OCI-LY1 (cell line): ENCODE measurements at regions not wholly inside any gene's neighbourhood (a gene's known extent, or its start where the extent isn't known, plus 50 kb on each side); places are given as distances from the start of the nearest gene placed in this dataset.

Source experiments
- H2AFZ ChIP-seq: fragments of 200-600 bp; sonication (generic), shearing (Covaris generic); 2 replicates; pipeline ENCODE4 v1.6.0; 2014; ENCODE audit warnings: antibody characterized with exemption, mild to moderate bottlenecking, low read length
- H3F3A ChIP-seq: fragments of 200-600 bp; sonication (generic), shearing (Covaris generic); 2 replicates; pipeline ENCODE4 v1.6.0; 2014; ENCODE audit warnings: mild to moderate bottlenecking, antibody characterized with exemption, low read length, moderate library complexity; ENCODE audit not compliant: insufficient read depth
- H3K27ac ChIP-seq: fragments of 200-600 bp; sonication (generic); 2 replicates; pipeline ENCODE4 v1.5.1; 2014; ENCODE audit warnings: low read length, mixed run types, mild to moderate bottlenecking, low read depth; ENCODE audit not compliant: poor library complexity, severe bottlenecking
- H3K27me3 ChIP-seq: fragments of 200-600 bp; sonication (generic); 2 replicates; pipeline ENCODE4 v1.6.0; 2014; ENCODE audit warnings: antibody characterized with exemption, mild to moderate bottlenecking, low read length, moderate library complexity; ENCODE audit not compliant: insufficient read depth
- H3K36me3 ChIP-seq: fragments of 200-600 bp; sonication (generic); 2 replicates; pipeline ENCODE4 v1.6.1; 2014; ENCODE audit warnings: mild to moderate bottlenecking, antibody characterized with exemption, low read length, moderate library complexity, mixed read lengths; ENCODE audit not compliant: insufficient read depth
- H3K4me1 ChIP-seq: fragments of 200-600 bp; sonication (generic); 2 replicates; pipeline ENCODE4 v1.5.1; 2014; ENCODE audit warnings: mild to moderate bottlenecking, low read length, moderate library complexity; ENCODE audit not compliant: insufficient read depth, severe bottlenecking
- H3K4me2 ChIP-seq: fragments of 200-600 bp; sonication (generic), shearing (Covaris generic); 2 replicates; pipeline ENCODE4 v1.6.1; 2014; ENCODE audit warnings: low read length
- H3K4me3 ChIP-seq: fragments of 200-600 bp; sonication (generic); 2 replicates; pipeline ENCODE4 v1.5.1; 2014; ENCODE audit warnings: low read length, low read depth, mild to moderate bottlenecking, mixed read lengths; ENCODE audit not compliant: poor library complexity, severe bottlenecking
- H3K79me2 ChIP-seq: fragments of 200-600 bp; shearing (Covaris generic); 2 replicates; pipeline ENCODE4 v1.6.1; 2016; ENCODE audit warnings: mixed run types, low read length, mixed read lengths; ENCODE audit not compliant: insufficient read depth
- H3K9ac ChIP-seq: fragments of 200-600 bp; sonication (generic), shearing (Covaris generic); 2 replicates; pipeline ENCODE4 v1.6.1; 2014; ENCODE audit warnings: mild to moderate bottlenecking, low read length, mixed read lengths
- H3K9me2 ChIP-seq: fragments of 200-600 bp; sonication (generic), shearing (Covaris generic); 2 replicates; pipeline ENCODE4 v1.6.1; 2014; ENCODE audit warnings: low read depth, mild to moderate bottlenecking, low read length, mixed read lengths
- H3K9me3 ChIP-seq: fragments of 200-600 bp; shearing (Covaris generic); 2 replicates; pipeline ENCODE4 v1.6.1; 2014; ENCODE audit warnings: low read length, mixed read lengths
- H4K20me1 ChIP-seq: fragments of 200-600 bp; sonication (generic), shearing (Covaris generic); 2 replicates; pipeline ENCODE4 v1.6.0; 2016; ENCODE audit warnings: mild to moderate bottlenecking, low read length; ENCODE audit not compliant: insufficient read depth
- CTCF ChIP-seq: fragments of 200-600 bp; sonication (generic), shearing (Covaris generic); IDR thresholded peaks from 2 replicates; pipeline ENCODE4 v1.5.1; 2017; ENCODE audit warnings: mild to moderate bottlenecking, antibody characterized with exemption, low read length, moderate library complexity, mixed read lengths
- EZH2 ChIP-seq: fragments of 200-600 bp; sonication (generic), shearing (Covaris generic); IDR thresholded peaks from 2 replicates; pipeline ENCODE4 v1.8.0; 2017; ENCODE audit warnings: borderline replicate concordance, mixed run types, mild to moderate bottlenecking, antibody characterized with exemption, low read length, moderate library complexity, mixed read lengths

- no peaks in the 10 kb centered on the region for H4K20me1 ChIP-seq
- H3K79me2 ChIP-seq: no peaks in the 10 kb centered on the region
- no peak overlapping the region for H3K9ac ChIP-seq
- no peak overlapping the region for H3K4me2 ChIP-seq
- H3K36me3 ChIP-seq: no peaks in the 10 kb centered on the region
- H3K9me3 ChIP-seq: no peaks in the 10 kb centered on the region
- H2AFZ ChIP-seq: no peak overlapping the region
- no peak overlapping the region for H3K4me3 ChIP-seq
- no peaks in the 10 kb centered on the region; the same call in 1 of the 2 replicates for H3K27me3 ChIP-seq
- H3K27ac ChIP-seq: no peak overlapping the region
- no peaks in the 10 kb centered on the region for H3K4me1 ChIP-seq
- no peaks in the 10 kb centered on the region for H3F3A ChIP-seq
- TF ChIP-seq EZH2 (no peak), CTCF (no peak)
- no peaks in the 10 kb centered on the region for H3K9me2 ChIP-seq
Measured at GRCh38 chr2:122532481-122532880, 777.0 kb downstream of the TSN start.

- H3K9ac ChIP-seq: no peak overlapping the region
- no peaks in the 10 kb centered on the region for H3K9me3 ChIP-seq
- H4K20me1 ChIP-seq: no peaks in the 10 kb centered on the region
- H3K4me2 ChIP-seq: no peak overlapping the region
- H3F3A ChIP-seq: no peaks in the 10 kb centered on the region
- H3K27ac ChIP-seq: no peak overlapping the region
- H3K27me3 ChIP-seq: no peaks in the 10 kb centered on the region; the same call in 1 of the 2 replicates
- no peaks in the 10 kb centered on the region for H3K79me2 ChIP-seq
- TF ChIP-seq EZH2: no peak
- TF ChIP-seq CTCF: no peak
- H2AFZ ChIP-seq: no peak overlapping the region
- no peaks in the 10 kb centered on the region for H3K36me3 ChIP-seq
- H3K4me3 ChIP-seq: no peak overlapping the region
- no peaks in the 10 kb centered on the region for H3K4me1 ChIP-seq
- H3K9me2 ChIP-seq: no peaks in the 10 kb centered on the region
Measured at GRCh38 chr2:122535960-122536505, 780.6 kb downstream of the TSN start.

DNA sequence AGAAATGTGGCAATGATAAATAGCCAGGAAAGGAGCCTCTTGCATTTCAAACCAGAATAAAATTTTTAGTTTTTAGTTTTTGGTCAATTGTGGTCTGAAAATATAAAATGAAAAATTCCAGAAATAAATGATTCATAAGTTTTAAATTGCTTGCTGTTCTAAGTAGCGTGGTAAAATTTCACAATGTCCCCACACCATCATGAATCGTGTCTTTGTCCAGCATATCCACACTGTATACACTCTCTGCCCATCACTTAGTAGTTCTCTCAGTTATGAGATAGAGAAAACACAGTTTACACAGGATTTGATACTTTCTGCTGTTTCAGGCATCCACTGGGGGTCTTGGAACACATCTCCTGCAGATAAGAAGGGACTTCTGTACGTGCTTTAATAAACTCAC, 783.9 kb downstream of the TSN start:
- H3F3A ChIP-seq: no peaks in the 10 kb centered on the region
- no peaks in the 10 kb centered on the region; the same call in 1 of the 2 replicates for H3K27me3 ChIP-seq
- H3K36me3 ChIP-seq: no peaks in the 10 kb centered on the region
- no peaks in the 10 kb centered on the region for H3K9me3 ChIP-seq
- H3K79me2 ChIP-seq: no peaks in the 10 kb centered on the region
- H3K27ac ChIP-seq: no peak overlapping the region
- no peak overlapping the region for H3K4me3 ChIP-seq
- H3K9me2 ChIP-seq: no peaks in the 10 kb centered on the region
- TF ChIP-seq EZH2: no peak
- TF ChIP-seq CTCF: no peak
- no peaks in the 10 kb centered on the region for H3K4me1 ChIP-seq
- H2AFZ ChIP-seq: no peak overlapping the region
- no peak overlapping the region for H3K9ac ChIP-seq
- H4K20me1 ChIP-seq: no peaks in the 10 kb centered on the region
- H3K4me2 ChIP-seq: no peak overlapping the region
